ENCODE measurements at regions not wholly inside any gene's neighbourhood (a gene's known extent, or its start where the extent isn't known, plus 50 kb on each side); places are given as distances from the start of the nearest gene placed in this dataset.

GRCh38 chr9:80448996-80449395 is 877.2 kb downstream of the TLE4 start:
- DNase-seq (ENCODE audit: low read depth in 2 of 3, low spot score in 2 of 3) = no peak

DNA sequence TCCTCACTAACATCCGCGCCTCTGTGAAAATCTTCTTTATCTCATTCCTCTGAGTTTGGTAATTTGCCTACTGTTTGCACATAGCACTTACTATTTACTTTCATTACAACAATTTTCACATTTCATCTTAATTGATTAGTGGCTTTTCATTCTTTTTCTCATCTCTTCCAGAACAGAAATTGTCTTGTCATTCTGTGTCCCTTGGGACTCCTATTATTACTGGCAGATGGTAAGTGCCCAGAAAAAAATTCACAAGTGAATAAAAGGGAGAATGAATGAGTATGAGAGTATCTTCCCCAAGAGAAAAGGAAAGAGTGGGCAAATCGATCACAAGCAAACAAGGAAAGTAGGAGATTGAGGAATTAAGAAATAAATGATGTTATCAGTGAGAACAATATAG is 876.1 kb downstream of the TLE4 start:
- DNase-seq (ENCODE audit: low read depth in 2 of 3, low spot score in 2 of 3) = no peak

- no peak for DNase-seq (ENCODE audit: low read depth in 2 of 3, low spot score in 2 of 3)
These were observed 869.0 kb downstream of the TLE4 start for GRCh38 chr9:80440724-80441123.

- DNase-seq (ENCODE audit: low read depth in 2 of 3, low spot score in 2 of 3) = no peak
These were observed 866.1 kb downstream of the TLE4 start for GRCh38 chr9:80437825-80438224.

GRCh38 chr9:80437091-80437640 is 865.4 kb downstream of the TLE4 start:
- no peak for DNase-seq (ENCODE audit: low read depth in 2 of 3, low spot score in 2 of 3)

- no peak for DNase-seq (ENCODE audit: low read depth in 2 of 3, low spot score in 2 of 3)
These were observed 863.8 kb downstream of the TLE4 start for GRCh38 chr9:80435591-80435990.

GRCh38 chr9:80426992-80427391 is 855.2 kb downstream of the TLE4 start:
- DNase-seq (ENCODE audit: low read depth in 2 of 3, low spot score in 2 of 3) = no peak

DNA sequence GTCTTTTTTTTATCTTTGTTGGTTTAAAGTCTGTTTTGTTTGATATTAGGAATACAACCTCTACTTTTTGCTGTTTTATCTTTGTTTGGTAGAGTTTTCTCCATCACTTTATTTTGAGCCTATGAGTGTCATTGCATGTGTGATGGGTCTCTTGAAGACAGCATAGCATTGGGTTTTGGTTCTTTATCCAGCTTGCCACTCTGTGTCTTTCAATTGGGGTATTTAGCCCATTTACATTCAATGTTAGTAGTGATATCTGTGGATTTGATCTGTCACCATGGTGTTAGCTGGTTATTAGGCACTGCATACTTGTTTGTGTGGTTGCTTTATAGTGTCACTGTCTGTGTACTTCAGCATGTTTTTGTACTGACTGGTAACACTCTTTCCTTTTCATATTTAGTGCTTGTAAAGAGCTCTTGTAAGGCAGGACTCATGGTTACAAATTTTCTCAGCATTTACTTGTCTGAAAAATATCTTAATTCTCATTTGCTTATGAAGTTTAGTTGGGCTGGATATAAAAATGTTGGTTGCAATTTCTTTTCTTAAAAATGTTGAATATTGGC is 845.5 kb downstream of the TLE4 start:
- DNase-seq (ENCODE audit: low read depth in 2 of 3, low spot score in 2 of 3) = no peak

DNA sequence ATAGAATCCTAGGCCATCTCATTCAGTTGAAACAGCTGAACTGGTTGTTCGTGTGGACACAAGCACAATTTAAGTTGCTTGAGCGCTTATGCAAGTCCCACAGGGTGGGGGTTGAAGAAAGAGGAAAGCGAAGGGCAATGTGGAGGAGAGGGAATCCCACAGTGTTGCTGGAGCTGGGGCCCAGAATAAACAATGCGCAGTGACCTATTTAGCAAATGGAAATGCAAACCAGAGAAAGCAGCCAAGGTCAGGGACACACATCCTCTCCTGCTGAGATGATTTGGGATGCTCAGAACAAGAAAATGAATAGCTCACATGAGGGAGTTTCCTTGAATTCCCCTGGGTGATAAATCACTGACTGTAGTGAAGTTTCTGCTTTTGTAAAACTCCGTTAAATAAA is 838.3 kb downstream of the TLE4 start:
- no peak for DNase-seq (ENCODE audit: low read depth in 2 of 3, low spot score in 2 of 3)

DNA sequence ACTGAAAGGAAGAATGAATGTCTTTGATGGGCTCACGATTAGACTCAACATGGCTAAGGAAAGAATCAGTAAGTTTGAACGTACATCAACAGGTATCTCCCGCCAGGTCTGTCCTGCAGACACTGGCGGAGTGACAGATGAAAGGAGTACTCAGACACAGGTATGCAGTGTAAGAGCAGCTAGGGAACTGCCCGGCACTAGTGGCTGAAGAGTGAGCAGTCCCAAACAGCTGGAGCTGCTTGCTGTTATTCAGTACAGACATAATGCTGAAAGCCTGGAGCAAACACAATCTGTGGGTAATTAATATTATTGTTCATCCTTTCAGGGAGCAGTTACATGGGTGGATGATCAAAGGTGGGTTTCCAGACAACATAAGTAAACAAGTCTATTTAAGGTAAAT is 835.5 kb downstream of the TLE4 start:
- no peak for DNase-seq (ENCODE audit: low read depth in 2 of 3, low spot score in 2 of 3)

GRCh38 chr9:80401243-80401642 is 829.5 kb downstream of the TLE4 start:
- DNase-seq (ENCODE audit: low read depth in 2 of 3, low spot score in 2 of 3) = no peak

DNA sequence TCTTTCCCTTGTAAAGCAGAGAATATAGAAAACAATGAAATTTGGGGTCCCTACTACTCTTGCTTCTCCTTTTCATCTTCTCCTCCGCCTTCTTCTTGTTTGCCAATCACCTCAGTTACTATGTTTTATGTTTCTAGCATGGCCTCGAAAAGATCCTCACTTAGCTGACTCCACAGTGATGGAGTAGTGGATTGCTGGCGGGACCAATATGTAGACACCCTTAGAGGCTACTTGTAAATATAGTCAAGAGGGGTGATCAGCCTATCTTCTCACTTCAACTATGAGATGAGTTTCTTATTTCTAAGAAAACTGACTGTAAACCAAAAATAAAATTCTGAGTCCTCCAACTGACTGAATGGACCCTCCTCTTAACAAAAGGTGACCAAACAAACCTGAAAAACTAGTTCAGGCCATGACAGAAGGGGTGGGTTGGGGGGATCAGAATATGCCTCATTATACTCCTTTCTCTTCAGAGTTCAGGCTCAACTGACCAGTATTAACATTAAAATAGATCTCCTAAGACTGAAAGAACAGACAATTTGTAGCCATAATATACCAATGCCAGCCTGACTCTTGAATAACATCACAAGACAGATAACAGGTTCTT is 829.0 kb downstream of the TLE4 start:
- DNase-seq (ENCODE audit: low read depth in 2 of 3, low spot score in 2 of 3) = no peak

GRCh38 chr9:80399606-80400005 is 827.8 kb downstream of the TLE4 start:
- DNase-seq (ENCODE audit: low read depth in 2 of 3, low spot score in 2 of 3) = no peak

- DNase-seq (ENCODE audit: low read depth in 2 of 3, low spot score in 2 of 3) = no peak
These were observed 816.1 kb downstream of the TLE4 start for GRCh38 chr9:80387828-80388227.

DNA sequence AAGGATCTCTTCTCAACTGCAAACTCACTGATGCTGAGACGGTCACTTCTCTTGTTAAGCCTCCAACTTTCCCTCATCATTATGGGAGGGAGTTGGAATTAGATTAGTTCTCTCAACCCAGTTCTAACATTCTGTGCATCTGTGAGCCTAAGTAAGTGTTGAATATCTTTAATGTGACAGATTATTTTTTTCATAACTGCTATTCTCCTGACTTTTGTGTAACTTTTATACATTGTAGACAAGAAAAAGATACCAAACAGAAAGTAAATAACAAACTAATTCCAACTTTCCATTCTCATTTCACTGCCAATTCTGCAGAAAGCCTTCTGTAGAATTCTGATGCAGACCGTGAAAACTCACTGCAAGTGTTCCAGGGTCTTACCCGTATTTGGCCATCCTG is 813.5 kb downstream of the TLE4 start:
- DNase-seq (ENCODE audit: low read depth in 2 of 3, low spot score in 2 of 3) = no peak

DNA sequence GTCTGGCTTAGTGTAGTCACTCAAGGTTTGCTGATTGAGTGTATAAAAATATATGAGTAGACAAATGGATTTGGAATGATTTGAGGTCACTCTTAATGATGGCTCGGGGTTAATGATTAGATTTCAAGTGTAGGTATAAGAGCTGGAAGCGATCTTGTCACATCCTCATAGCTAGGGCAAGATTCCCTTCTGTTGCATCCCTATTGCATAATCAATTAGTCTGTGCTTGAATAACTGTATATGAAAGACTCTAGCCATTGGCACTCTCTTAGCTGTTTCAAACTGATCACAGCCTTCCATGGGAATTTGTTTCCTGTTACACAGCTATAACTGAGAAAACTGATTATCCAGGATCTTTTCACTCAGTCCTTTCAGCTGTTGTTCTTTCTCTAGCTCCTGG is 811.6 kb downstream of the TLE4 start:
- DNase-seq (ENCODE audit: low read depth in 2 of 3, low spot score in 2 of 3) = no peak

DNA sequence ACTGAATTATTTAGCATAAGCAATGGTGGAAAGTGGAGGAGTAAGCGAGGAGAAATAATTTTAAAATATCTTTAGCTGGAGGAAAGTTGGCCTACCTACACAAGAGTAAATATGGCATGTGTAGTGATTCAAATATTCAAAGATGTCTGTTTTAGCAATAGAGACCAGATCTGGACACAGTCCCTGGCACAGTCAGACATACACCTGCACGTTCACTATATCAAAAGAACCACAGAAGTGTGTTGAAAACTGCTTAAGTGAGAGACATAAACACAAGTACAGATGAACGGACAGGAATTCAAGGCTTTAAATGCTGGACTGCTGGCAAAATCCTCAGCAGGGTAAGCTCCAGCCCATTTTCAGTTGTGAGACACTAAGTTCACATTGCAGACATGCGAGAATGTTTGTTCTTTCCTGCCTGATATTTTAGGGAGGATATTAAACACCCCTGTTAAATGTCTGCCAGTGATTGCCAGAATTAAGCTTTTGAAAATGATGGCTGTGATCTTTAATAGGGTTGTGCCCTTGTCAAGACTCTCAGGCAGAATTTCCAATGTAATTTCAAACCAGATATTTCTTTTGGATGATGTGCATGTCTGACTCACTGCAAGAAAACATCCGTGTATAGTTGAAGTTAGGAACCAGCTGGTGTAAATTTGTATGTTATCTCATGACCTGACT is 810.6 kb downstream of the TLE4 start:
- no peak for DNase-seq (ENCODE audit: low read depth in 2 of 3, low spot score in 2 of 3)

DNA sequence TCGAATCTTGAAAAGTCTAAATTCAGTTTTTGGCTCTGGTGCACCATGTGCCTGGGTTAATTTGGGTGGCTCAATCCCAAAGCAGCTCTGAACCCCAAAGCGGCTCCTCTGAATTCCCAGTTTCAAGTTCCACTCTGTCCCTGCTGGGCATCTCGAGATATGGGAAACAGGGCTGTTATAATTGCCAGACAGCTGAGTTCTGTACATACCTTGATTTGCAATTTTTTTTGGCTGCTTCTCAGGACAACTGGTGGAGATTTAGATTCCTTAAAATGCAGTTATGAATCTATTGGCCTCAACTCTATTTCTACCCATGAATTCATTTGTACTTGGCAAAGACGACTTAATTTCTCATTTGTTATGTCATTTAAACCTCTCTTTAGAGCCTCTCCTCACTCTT is 808.5 kb downstream of the TLE4 start:
- no peak for DNase-seq (ENCODE audit: low read depth in 2 of 3, low spot score in 2 of 3)

- DNase-seq (ENCODE audit: low read depth in 2 of 3, low spot score in 2 of 3) = no peak
These were observed 807.0 kb downstream of the TLE4 start for GRCh38 chr9:80378669-80379293.

- DNase-seq (ENCODE audit: low read depth in 2 of 3, low spot score in 2 of 3) = no peak
These were observed 804.4 kb downstream of the TLE4 start for GRCh38 chr9:80376180-80376579.

- DNase-seq (ENCODE audit: low read depth in 2 of 3, low spot score in 2 of 3) = no peak
These were observed 803.7 kb downstream of the TLE4 start for GRCh38 chr9:80375477-80375876.

DNA sequence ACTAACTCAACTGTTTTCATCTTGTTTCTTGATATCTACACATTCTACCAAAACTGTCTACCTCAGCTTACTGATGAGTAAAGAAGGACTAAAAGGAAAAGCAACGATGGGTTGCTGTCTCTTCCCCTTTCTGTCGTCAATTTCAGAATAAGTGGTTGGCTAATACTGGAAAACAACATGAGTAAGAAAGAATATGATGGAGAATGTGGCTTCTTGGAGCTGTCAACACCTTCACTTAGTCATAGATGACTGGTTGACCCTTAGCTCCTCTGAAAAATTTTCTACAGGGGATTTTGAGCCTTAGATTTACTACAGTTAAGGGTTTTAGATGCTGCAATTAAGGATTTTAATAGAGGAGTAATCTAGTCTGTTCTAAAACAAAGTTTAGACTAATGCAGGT is 797.9 kb downstream of the TLE4 start:
- no peak for DNase-seq (ENCODE audit: low read depth in 2 of 3, low spot score in 2 of 3)
